ENCODE measurements at regions not wholly inside any gene's neighbourhood (a gene's known extent, or its start where the extent isn't known, plus 50 kb on each side); places are given as distances from the start of the nearest gene placed in this dataset.

DNA sequence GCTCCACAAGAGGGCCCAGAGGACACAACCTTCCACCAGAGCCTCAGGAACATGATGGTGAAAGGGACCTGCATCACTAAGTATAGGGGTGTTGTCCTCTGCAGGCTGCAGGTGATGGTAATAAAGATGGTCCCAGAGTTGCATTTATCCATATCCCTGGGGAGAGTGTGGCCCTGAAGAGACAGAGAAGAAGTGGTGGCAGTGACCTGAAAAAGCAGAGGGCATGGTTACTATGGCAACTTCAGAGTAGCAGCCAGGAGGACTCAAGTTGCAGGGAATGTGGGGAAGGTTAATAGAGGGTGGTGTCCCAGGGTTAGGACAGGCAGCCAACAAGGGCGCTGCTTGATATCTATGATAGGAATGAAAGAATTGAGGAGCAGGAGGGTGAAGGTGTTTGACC, 57.1 kb downstream of the HLA-A start:
- DNase-seq (ENCODE audit: low read depth) = no peak

GRCh38 chr6:30000156-30000791, 57.9 kb downstream of the HLA-A start:
- DNase-seq (ENCODE audit: low read depth) = no peak

- DNase-seq (ENCODE audit: low read depth) = peak; percentile 27
These were observed 58.2 kb upstream of the POLR1H start for GRCh38 chr6:30002871-30003270.

DNA sequence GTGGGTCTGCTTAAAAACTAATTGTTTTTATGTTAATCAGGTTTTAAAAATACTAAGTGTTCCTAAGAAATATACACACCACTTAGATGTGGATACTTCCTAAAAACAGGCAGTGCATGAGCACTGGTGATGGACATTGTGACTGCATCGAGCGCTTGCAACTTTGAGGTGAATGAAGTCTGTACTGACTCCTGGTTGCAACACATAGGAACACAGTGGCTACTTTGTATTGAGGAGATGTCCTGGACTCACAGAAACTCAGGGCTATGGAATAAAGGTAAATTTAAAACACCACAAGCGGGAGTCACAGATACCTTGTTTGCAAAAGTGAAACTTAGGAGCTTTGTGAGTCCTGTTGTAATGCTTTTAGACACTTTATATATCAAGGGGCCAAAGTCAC, 55.6 kb upstream of the POLR1H start:
- DNase-seq (ENCODE audit: low read depth) = no peak

- no peak for DNase-seq (ENCODE audit: low read depth)
These were observed 54.6 kb upstream of the POLR1H start for GRCh38 chr6:30006170-30007131.

DNA sequence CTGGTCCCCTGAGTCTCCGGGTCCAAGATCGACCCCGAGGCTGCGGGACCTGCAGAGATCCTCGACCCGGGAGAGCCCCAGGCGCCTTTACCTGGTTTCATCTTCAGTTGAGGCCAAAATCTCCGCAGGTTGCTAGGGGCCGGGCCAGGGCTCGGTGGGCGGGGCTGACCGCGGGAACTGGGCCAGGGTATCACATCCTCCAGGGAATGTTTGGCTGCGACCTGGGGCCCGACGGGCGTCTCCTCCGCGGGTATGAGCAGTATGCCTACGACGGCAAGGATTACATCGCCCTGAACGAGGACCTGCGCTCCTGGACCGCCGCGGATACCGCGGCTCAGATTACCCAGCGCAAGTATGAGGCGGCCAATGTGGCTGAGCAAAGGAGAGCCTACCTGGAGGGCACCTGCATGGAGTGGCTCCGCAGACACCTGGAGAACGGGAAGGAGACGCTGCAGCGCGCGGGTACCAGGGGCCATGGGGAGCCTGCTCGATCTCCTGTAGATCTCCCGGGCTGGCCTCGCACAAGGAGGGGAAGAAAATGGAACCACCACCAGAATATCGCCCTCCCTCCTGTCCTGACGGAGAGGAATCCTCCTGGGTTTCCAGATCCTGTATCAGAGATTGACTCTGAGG, 53.8 kb upstream of the POLR1H start:
- no peak for DNase-seq (ENCODE audit: low read depth)

- no peak for DNase-seq (ENCODE audit: low read depth)
These were observed 52.0 kb upstream of the POLR1H start for GRCh38 chr6:30009113-30009512.
